ENCODE measurements at regions not wholly inside any gene's neighbourhood (a gene's known extent, or its start where the extent isn't known, plus 50 kb on each side); places are given as distances from the start of the nearest gene placed in this dataset.

GRCh38 chr5:165956854-165957253 lies 2334.6 kb upstream of the WWC1 start:
- TF ChIP-seq, protein P1, sequence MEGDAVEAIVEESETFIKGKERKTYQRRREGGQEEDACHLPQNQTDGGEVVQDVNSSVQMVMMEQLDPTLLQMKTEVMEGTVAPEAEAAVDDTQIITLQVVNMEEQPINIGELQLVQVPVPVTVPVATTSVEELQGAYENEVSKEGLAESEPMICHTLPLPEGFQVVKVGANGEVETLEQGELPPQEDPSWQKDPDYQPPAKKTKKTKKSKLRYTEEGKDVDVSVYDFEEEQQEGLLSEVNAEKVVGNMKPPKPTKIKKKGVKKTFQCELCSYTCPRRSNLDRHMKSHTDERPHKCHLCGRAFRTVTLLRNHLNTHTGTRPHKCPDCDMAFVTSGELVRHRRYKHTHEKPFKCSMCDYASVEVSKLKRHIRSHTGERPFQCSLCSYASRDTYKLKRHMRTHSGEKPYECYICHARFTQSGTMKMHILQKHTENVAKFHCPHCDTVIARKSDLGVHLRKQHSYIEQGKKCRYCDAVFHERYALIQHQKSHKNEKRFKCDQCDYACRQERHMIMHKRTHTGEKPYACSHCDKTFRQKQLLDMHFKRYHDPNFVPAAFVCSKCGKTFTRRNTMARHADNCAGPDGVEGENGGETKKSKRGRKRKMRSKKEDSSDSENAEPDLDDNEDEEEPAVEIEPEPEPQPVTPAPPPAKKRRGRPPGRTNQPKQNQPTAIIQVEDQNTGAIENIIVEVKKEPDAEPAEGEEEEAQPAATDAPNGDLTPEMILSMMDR (IDR thresholded peaks at IDR 0.05; ENCODE audit: low read depth, low read length, missing control alignments), result no peak
- no peak overlapping the region for H3K4me3 ChIP-seq (ENCODE audit: low read depth, low read length)
- no peak for DNase-seq (ENCODE audit: low read depth)
- in situ Hi-C loops (cut with HindIII; ENCODE audit: low sequenced_read_pairs), result no loop called here

DNA sequence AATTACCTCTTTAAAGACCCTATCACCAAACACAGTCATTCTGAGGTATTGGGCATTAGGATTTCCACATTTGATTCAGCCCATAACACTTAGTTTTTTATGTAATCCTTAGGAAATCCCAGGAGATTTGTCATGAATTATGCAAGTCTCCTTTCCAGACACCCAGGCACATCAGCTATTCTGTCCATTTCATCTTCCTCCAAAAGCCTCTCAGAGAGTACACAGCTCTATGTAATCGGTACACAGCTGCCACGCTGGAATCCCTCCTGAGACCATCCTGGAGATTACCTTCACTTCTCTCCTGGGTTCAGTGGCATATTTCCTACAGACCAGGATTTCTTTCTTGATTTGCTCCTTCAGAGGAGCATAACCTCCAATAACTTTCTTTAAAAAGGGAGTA lies 2309.8 kb upstream of the WWC1 start:
- H3K4me3 ChIP-seq (ENCODE audit: low read depth, low read length), result no peak overlapping the region
- TF ChIP-seq, protein P1 (IDR thresholded peaks at IDR 0.05; ENCODE audit: low read depth, low read length, missing control alignments), result no peak
- in situ Hi-C loops (cut with HindIII; ENCODE audit: low sequenced_read_pairs), result no loop called here
- no peak for DNase-seq (ENCODE audit: low read depth)

GRCh38 chr5:165996201-165996875 lies 2295.1 kb upstream of the WWC1 start:
- no peak for DNase-seq (ENCODE audit: low read depth)
- in situ Hi-C loops (cut with HindIII; ENCODE audit: low sequenced_read_pairs), result no loop called here
- peak overlapping the region; percentile 20 for H3K4me3 ChIP-seq (ENCODE audit: low read depth, low read length)
- TF ChIP-seq, protein P1 (IDR thresholded peaks at IDR 0.05; ENCODE audit: low read depth, low read length, missing control alignments), result no peak

DNA sequence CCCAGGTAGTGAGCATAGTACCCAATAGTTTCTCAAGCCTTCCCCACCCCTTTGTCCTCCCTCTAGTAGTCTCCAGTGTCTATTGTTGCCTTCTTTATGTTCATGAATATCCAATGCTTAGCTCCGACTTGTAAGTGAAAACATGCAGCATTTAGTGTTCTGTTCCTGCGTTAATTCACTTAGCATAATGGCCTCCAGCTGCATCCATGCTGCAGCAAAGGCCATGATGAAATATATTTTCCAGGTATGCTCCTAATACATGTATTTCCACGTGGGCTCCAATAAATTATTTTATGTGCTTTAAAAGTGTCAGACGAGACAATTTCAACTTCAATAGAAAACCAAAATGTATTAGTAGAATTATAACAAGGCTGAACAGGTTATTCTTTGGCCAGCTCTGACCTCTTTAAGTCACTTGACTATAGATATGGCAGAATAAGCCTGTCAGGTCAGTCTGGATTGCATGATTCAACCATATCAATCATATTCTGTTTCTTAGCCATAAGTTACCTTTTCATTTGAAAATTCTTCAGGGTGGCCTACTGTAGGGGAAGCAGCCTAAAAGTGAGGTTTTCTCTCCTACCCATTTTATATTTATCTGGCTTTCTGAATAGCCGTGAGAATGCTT lies 2291.6 kb upstream of the WWC1 start:
- TF ChIP-seq, protein P1 (IDR thresholded peaks at IDR 0.05; ENCODE audit: low read depth, low read length, missing control alignments), result no peak
- in situ Hi-C loops (cut with HindIII; ENCODE audit: low sequenced_read_pairs), result no loop called here
- no peak overlapping the region for H3K4me3 ChIP-seq (ENCODE audit: low read depth, low read length)
- DNase-seq (ENCODE audit: low read depth), result no peak

- TF ChIP-seq, protein P1 (IDR thresholded peaks at IDR 0.05; ENCODE audit: low read depth, low read length, missing control alignments), result no peak
- in situ Hi-C loops (cut with HindIII; ENCODE audit: low sequenced_read_pairs), result no loop called here
- H3K4me3 ChIP-seq (ENCODE audit: low read depth, low read length), result no peak overlapping the region
- no peak for DNase-seq (ENCODE audit: low read depth)
These were observed 2287.4 kb upstream of the WWC1 start for GRCh38 chr5:166004006-166004405.

DNA sequence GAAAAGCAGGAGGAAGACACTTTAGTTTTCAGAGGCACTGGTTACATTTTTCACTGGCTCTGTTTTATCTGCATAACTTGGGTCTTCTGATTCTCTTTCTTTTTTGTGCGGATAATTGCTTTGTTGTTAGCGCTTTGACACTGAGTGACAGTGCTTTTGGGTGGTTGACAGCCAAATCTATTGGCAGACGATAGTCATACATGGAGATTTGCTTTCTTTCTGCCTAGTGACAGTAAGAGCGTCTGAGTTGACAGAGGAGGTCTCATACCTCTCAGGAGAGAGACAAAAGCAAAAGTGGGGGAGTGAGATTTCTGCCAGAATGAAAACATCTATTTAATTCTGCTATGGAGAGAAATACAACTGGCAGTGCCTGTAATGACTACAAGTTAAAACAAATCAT lies 2278.0 kb upstream of the WWC1 start:
- TF ChIP-seq, protein P1 (IDR thresholded peaks at IDR 0.05; ENCODE audit: low read depth, low read length, missing control alignments), result no peak

More for the DNA sequence above, 2278.0 kb upstream of the WWC1 start:
- DNase-seq (ENCODE audit: low read depth), result no peak
- in situ Hi-C loops (cut with HindIII; ENCODE audit: low sequenced_read_pairs), result no loop called here
- no peak overlapping the region for H3K4me3 ChIP-seq (ENCODE audit: low read depth, low read length)

Measured in astrocyte of the cerebellum (primary cell).